Fibroblast of lung (primary cell): ENCODE measurements at regions not wholly inside any gene's neighbourhood (a gene's known extent, or its start where the extent isn't known, plus 50 kb on each side); places are given as distances from the start of the nearest gene placed in this dataset.

Experiments
- DNase-seq, 2 donors: peaks; one replicate each; pipeline versions ENCODE4 v3.0.0 to v3.0.0-alpha.2; 2010; ENCODE audit warnings: low read depth in 2 of 2
- H2AFZ ChIP-seq: 2 replicates; pipeline ENCODE4 v1.5.1; 2012; ENCODE audit warnings: low read length, control low read depth, inconsistent platforms
- H3K27ac ChIP-seq: 2 replicates; pipeline ENCODE4 v1.5.1; 2011; ENCODE audit warnings: low read length, control low read depth; ENCODE audit not compliant: insufficient read depth
- H3K27me3 ChIP-seq: 2 replicates; pipeline ENCODE4 v1.5.1; 2011; ENCODE audit warnings: mild to moderate bottlenecking, low read length; ENCODE audit not compliant: control insufficient read depth, insufficient read depth
- H3K36me3 ChIP-seq: 2 replicates; pipeline ENCODE4 v1.5.1; 2011; ENCODE audit warnings: low read length; ENCODE audit not compliant: control insufficient read depth, insufficient read depth
- H3K4me1 ChIP-seq: 2 replicates; pipeline ENCODE4 v1.5.1; 2011; ENCODE audit warnings: low read length; ENCODE audit not compliant: control insufficient read depth, insufficient read depth; ENCODE audit errors: extremely low read depth
- H3K4me2 ChIP-seq: 2 replicates; pipeline ENCODE4 v1.5.1; 2011; ENCODE audit warnings: low read length, control low read depth; ENCODE audit not compliant: insufficient read depth; ENCODE audit errors: extremely low read depth
- H3K4me3 ChIP-seq, 4 experiments: fragments of 200-600 bp in 1 of 4; sonication (generic) in 1 of 4; replicated peaks in 1 of 4; 2 replicates each; pipeline ENCODE4 v1.5.1; 2011 to 2016; ENCODE audit warnings: low read length in 4 of 4, low read depth in 3 of 4, mild to moderate bottlenecking in 3 of 4, control low read depth in 2 of 4, inconsistent platforms in 1 of 4, mixed read lengths in 1 of 4; ENCODE audit not compliant: insufficient read depth in 1 of 4; ENCODE audit errors: control extremely low read depth in 1 of 4
- H3K79me2 ChIP-seq: 2 replicates; pipeline ENCODE4 v1.5.1; 2012; ENCODE audit warnings: mild to moderate bottlenecking, low read length, inconsistent platforms; ENCODE audit not compliant: control insufficient read depth, insufficient read depth
- H3K9ac ChIP-seq: 2 replicates; pipeline ENCODE4 v1.5.1; 2011; ENCODE audit warnings: mild to moderate bottlenecking, low read length, control low read depth; ENCODE audit not compliant: insufficient read depth
- H3K9me3 ChIP-seq: 2 replicates; pipeline ENCODE4 v1.5.1; 2012; ENCODE audit warnings: low read depth, low read length; ENCODE audit not compliant: control insufficient read depth, insufficient read depth
- H4K20me1 ChIP-seq: 2 replicates; pipeline ENCODE4 v1.5.1; 2011; ENCODE audit warnings: low read length; ENCODE audit not compliant: control insufficient read depth, insufficient read depth; ENCODE audit errors: extremely low read depth
- CTCF ChIP-seq, 2 donors: IDR thresholded peaks in 1 of 2; conservative IDR thresholded peaks in 1 of 2; 1 replicate in 1 of 2; 2 replicates in 1 of 2; pipeline ENCODE4 v1.5.1; 2011 to 2012; ENCODE audit warnings: low read length in 2 of 2, control low read depth in 1 of 2, inconsistent platforms in 1 of 2, low read depth in 1 of 2, mild to moderate bottlenecking in 1 of 2
- EZH2 ChIP-seq: IDR thresholded peaks from 2 replicates; pipeline ENCODE4 v1.5.1; 2012; ENCODE audit warnings: low read length, control low read depth, mild to moderate bottlenecking; ENCODE audit errors: missing control alignments

- Histone ChIP-seq H3K4me1 (no peaks in the 10 kb centered on the region), H3K9me3 (no peaks in the 10 kb centered on the region), H3K9ac (no peak overlapping the region), H3K36me3 (no peaks in the 10 kb centered on the region), H2AFZ (no peak overlapping the region), H3K4me2 (no peak overlapping the region), H3K79me2 (no peaks in the 10 kb centered on the region), H4K20me1 (no peaks in the 10 kb centered on the region), H3K27ac (no peak overlapping the region), H3K4me3 (no peak overlapping the region), H3K27me3 (no peaks in the 10 kb centered on the region)
- peak; percentile 5 to 24 for DNase-seq
- peak in 1 of 2 donors; percentile 39 for TF ChIP-seq CTCF (conservative IDR thresholded peaks at IDR 0.05 in 1 of 2, IDR thresholded peaks at IDR 0.05 in 1 of 2; ENCODE audit: low read depth in 1 of 2, low read length in 2 of 2)
- no peak for TF ChIP-seq EZH2
Observed at GRCh38 chrX:87299563-87300160, 217.9 kb upstream of the KLHL4 start.

DNA sequence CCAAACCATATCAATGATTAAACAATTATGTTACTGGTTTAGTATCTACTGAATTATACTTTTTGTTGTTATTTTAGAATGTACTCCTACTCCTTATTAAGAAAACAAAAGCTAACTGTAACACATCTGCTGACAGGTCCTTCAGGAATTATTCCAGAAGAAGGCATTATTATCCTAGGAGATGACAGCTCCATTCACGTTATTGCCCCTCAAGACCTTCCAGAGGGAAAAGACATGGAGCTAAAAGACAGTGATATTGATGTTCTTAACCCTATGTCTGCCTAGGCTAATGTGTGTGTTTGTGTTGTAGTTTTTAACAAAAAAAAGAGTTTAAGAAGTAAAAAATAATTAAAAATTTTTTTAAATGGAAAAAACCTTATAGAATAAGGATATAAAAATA is 206.8 kb upstream of the KLHL4 start:
- no peak overlapping the region for H3K27ac ChIP-seq
- DNase-seq = no peak
- no peak overlapping the region for H3K9ac ChIP-seq
- H3K4me1 ChIP-seq = no peaks in the 10 kb centered on the region
- no peak overlapping the region for H2AFZ ChIP-seq
- H3K27me3 ChIP-seq = no peaks in the 10 kb centered on the region
- no peak overlapping the region for H3K4me3 ChIP-seq
- no peaks in the 10 kb centered on the region for H3K79me2 ChIP-seq
- TF ChIP-seq CTCF (conservative IDR thresholded peaks at IDR 0.05 in 1 of 2, IDR thresholded peaks at IDR 0.05 in 1 of 2; ENCODE audit: low read depth in 1 of 2, low read length in 2 of 2) (no peak), EZH2 (no peak)
- no peaks in the 10 kb centered on the region for H4K20me1 ChIP-seq
- H3K36me3 ChIP-seq = no peaks in the 10 kb centered on the region
- H3K9me3 ChIP-seq = no peaks in the 10 kb centered on the region
- H3K4me2 ChIP-seq = no peak overlapping the region

- H2AFZ ChIP-seq = no peak overlapping the region
- TF ChIP-seq CTCF (conservative IDR thresholded peaks at IDR 0.05 in 1 of 2, IDR thresholded peaks at IDR 0.05 in 1 of 2; ENCODE audit: low read depth in 1 of 2, low read length in 2 of 2) (no peak), EZH2 (no peak)
- no peak overlapping the region for H3K4me2 ChIP-seq
- no peaks in the 10 kb centered on the region for H3K79me2 ChIP-seq
- H4K20me1 ChIP-seq = no peaks in the 10 kb centered on the region
- DNase-seq = no peak
- no peak overlapping the region for H3K27ac ChIP-seq
- no peak overlapping the region for H3K9ac ChIP-seq
- H3K9me3 ChIP-seq = no peaks in the 10 kb centered on the region
- H3K4me1 ChIP-seq = no peaks in the 10 kb centered on the region
- no peak overlapping the region for H3K4me3 ChIP-seq
- H3K27me3 ChIP-seq = no peaks in the 10 kb centered on the region
- no peaks in the 10 kb centered on the region for H3K36me3 ChIP-seq
Observed at GRCh38 chrX:87327267-87327666, 190.3 kb upstream of the KLHL4 start.
